HUES64 (cell line): ENCODE measurements at regions not wholly inside any gene's neighbourhood (a gene's known extent, or its start where the extent isn't known, plus 50 kb on each side); places are given as distances from the start of the nearest gene placed in this dataset.

Experiments
- H3K27ac ChIP-seq: 2 replicates; pipeline ENCODE4 v1.7.0; 2013; ENCODE audit warnings: low read depth, low read length, inconsistent platforms
- H3K27me3 ChIP-seq: 2 replicates; pipeline ENCODE4 v1.6.1; 2013; ENCODE audit warnings: mild to moderate bottlenecking, low read length; ENCODE audit not compliant: insufficient read depth
- H3K36me3 ChIP-seq: 2 replicates; pipeline ENCODE4 v1.6.1; 2013; ENCODE audit warnings: mild to moderate bottlenecking, low read length; ENCODE audit not compliant: insufficient read depth
- H3K4me1 ChIP-seq: 2 replicates; pipeline ENCODE4 v1.6.1; 2013; ENCODE audit warnings: mild to moderate bottlenecking, low read length, moderate library complexity; ENCODE audit not compliant: insufficient read depth
- H3K4me3 ChIP-seq: 2 replicates; pipeline ENCODE4 v1.5.1; 2013; ENCODE audit warnings: mild to moderate bottlenecking, low read length, moderate library complexity
- H3K9ac ChIP-seq: 2 replicates; pipeline ENCODE4 v1.6.1; 2013; ENCODE audit warnings: mild to moderate bottlenecking, low read depth, low read length
- H3K9me3 ChIP-seq: 2 replicates; pipeline ENCODE4 v1.6.1; 2013; ENCODE audit warnings: low read depth, low read length; ENCODE audit not compliant: insufficient read depth
- WGBS: fragments of 150-250, 120-280 bp; methylation state at CpG from one replicate; pipeline ENCODE4 v1.1.7; 2013; ENCODE audit warnings: missing lambda C conversion rate; 5-methylcytosine and 5-hydroxymethylcytosine counted together

GRCh38 chr2:215879331-215879730 lies 134.0 kb downstream of the MREG start:
- no peak overlapping the region for H3K27ac ChIP-seq
- no peaks in the 10 kb centered on the region for H3K27me3 ChIP-seq
- H3K9me3 ChIP-seq = no peaks in the 10 kb centered on the region
- H3K4me1 ChIP-seq = peaks cover 13% of the 10 kb centered on the region; the same call in 1 of the 2 replicates
- H3K4me3 ChIP-seq = no peak overlapping the region
- H3K9ac ChIP-seq = no peak overlapping the region
- H3K36me3 ChIP-seq = no peaks in the 10 kb centered on the region
- WGBS = 94% methylated on average over 1 of the region's 1 CpG

- Histone ChIP-seq H3K27me3 (no peaks in the 10 kb centered on the region), H3K4me3 (no peak overlapping the region), H3K27ac (no peak overlapping the region), H3K4me1 (peaks cover 13% of the 10 kb centered on the region; the same call in 1 of the 2 replicates), H3K36me3 (no peaks in the 10 kb centered on the region), H3K9ac (no peak overlapping the region), H3K9me3 (no peaks in the 10 kb centered on the region)
- 82% methylated on average over 4 of the region's 4 CpGs for WGBS
Observed at GRCh38 chr2:215878476-215879063, 134.8 kb downstream of the MREG start.

DNA sequence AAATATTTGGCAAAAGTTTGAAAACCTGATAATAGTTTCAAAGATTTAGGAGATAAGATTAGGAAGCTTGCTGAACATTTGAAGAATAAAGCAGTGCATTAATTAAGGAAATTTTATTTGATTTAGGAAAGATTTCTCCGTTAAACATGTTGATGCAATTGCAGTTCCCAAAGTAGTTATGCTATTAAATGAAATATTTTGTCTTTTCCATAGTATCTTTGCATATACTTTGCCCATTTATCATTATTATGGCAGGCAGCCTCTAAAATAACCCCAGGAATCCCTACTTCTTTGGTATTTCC lies 136.5 kb downstream of the MREG start:
- WGBS = 79% methylated on average over 1 of the region's 1 CpG
- Histone ChIP-seq H3K4me3 (no peak overlapping the region), H3K36me3 (no peaks in the 10 kb centered on the region), H3K9ac (no peak overlapping the region), H3K4me1 (peaks cover 13% of the 10 kb centered on the region; the same call in 1 of the 2 replicates), H3K9me3 (no peaks in the 10 kb centered on the region), H3K27me3 (no peaks in the 10 kb centered on the region), H3K27ac (no peak overlapping the region)

- Histone ChIP-seq H3K4me3 (no peak overlapping the region), H3K9ac (no peak overlapping the region), H3K4me1 (peaks cover 11% of the 10 kb centered on the region; the same call in 1 of the 2 replicates), H3K27ac (no peak overlapping the region), H3K27me3 (no peaks in the 10 kb centered on the region), H3K36me3 (no peaks in the 10 kb centered on the region), H3K9me3 (no peaks in the 10 kb centered on the region)
- 97% methylated on average over 3 of the region's 3 CpGs for WGBS
Observed at GRCh38 chr2:215876139-215876936, 137.0 kb downstream of the MREG start.

DNA sequence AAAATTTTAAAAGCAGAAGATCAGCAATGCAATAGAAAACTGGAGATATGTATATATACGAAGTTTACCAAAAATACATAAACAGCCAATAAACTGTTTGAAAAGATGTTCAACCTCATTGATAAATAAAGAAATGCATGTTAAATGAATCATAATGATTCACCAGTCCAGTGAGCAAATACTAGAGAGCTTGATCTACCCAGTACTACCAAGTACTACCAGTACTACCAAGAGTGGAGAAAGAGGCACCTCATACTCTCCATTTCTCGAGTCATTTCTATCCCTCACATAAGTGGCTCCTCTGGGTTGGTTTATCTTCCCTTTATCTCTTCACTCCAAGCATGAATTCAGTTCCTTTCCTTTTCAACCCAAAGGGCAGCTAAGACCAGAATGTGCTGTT lies 138.9 kb downstream of the MREG start:
- Histone ChIP-seq H3K36me3 (no peaks in the 10 kb centered on the region), H3K27me3 (no peaks in the 10 kb centered on the region), H3K9ac (no peak overlapping the region), H3K4me1 (no peaks in the 10 kb centered on the region), H3K9me3 (no peaks in the 10 kb centered on the region), H3K4me3 (no peak overlapping the region), H3K27ac (no peak overlapping the region)
- 93% methylated on average over 1 of the region's 2 CpGs for WGBS

GRCh38 chr2:215870986-215871385 lies 142.4 kb downstream of the MREG start:
- Histone ChIP-seq H3K36me3 (no peaks in the 10 kb centered on the region), H3K27ac (no peak overlapping the region), H3K4me3 (no peak overlapping the region), H3K27me3 (no peaks in the 10 kb centered on the region), H3K4me1 (no peaks in the 10 kb centered on the region), H3K9ac (no peak overlapping the region), H3K9me3 (no peaks in the 10 kb centered on the region)
- WGBS = 94% methylated on average over 2 of the region's 2 CpGs

GRCh38 chr2:215870088-215870490 lies 143.3 kb downstream of the MREG start:
- no peaks in the 10 kb centered on the region for H3K27me3 ChIP-seq
- no peak overlapping the region for H3K9ac ChIP-seq
- H3K27ac ChIP-seq = no peak overlapping the region
- no peaks in the 10 kb centered on the region for H3K9me3 ChIP-seq
- no peak overlapping the region for H3K4me3 ChIP-seq
- 89% methylated on average over 3 of the region's 3 CpGs for WGBS
- H3K36me3 ChIP-seq = no peaks in the 10 kb centered on the region
- no peaks in the 10 kb centered on the region for H3K4me1 ChIP-seq

DNA sequence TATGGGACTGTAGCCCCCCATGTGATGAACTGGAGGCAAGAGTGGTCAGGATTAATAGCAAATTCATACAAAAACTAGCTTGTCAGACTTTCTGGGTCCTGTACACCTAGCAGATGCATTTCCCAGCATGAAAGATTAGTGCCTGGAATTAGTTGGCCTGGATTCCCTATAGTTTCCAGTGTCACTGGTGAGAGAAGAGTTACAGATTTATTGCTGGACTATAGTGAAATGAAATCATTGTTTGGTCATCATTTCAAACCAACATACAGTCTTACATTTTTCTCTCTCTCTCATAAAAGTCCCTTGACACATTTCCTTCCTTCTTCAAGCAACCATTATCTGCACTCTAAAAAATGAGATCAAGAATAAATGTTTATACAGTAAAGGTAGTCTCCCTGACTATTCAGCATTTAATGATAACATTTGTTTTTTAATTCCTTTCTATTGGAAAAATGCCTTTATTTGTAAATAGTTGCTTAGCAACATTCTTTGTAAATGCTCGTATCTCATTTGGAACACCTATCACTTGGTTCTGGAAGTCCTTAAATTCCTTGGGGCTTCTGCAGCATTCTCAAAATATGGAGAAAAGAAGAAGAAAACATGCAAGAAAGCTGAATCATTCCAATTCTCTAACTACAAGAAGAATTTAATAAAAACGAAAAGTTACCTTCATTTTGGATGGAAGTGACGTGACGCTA lies 144.4 kb downstream of the MREG start:
- 96% methylated on average over 4 of the region's 4 CpGs for WGBS
- no peaks in the 10 kb centered on the region for H3K36me3 ChIP-seq
- H3K9ac ChIP-seq = no peak overlapping the region
- H3K4me1 ChIP-seq = no peaks in the 10 kb centered on the region
- H3K27me3 ChIP-seq = no peaks in the 10 kb centered on the region
- no peaks in the 10 kb centered on the region for H3K9me3 ChIP-seq
- no peak overlapping the region for H3K4me3 ChIP-seq
- no peak overlapping the region for H3K27ac ChIP-seq

- Histone ChIP-seq H3K9ac (no peak overlapping the region), H3K4me3 (no peak overlapping the region), H3K27ac (no peak overlapping the region), H3K36me3 (no peaks in the 10 kb centered on the region), H3K4me1 (no peaks in the 10 kb centered on the region), H3K27me3 (no peaks in the 10 kb centered on the region), H3K9me3 (no peaks in the 10 kb centered on the region)
- 78% methylated on average over 2 of the region's 2 CpGs for WGBS
Observed at GRCh38 chr2:215866606-215867005, 146.7 kb downstream of the MREG start.

GRCh38 chr2:215863687-215864086 lies 149.7 kb downstream of the MREG start:
- Histone ChIP-seq H3K4me1 (no peaks in the 10 kb centered on the region), H3K4me3 (no peak overlapping the region), H3K36me3 (no peaks in the 10 kb centered on the region), H3K27ac (no peak overlapping the region), H3K27me3 (no peaks in the 10 kb centered on the region), H3K9me3 (no peaks in the 10 kb centered on the region), H3K9ac (no peak overlapping the region)
- 90% methylated on average over 2 of the region's 2 CpGs for WGBS

DNA sequence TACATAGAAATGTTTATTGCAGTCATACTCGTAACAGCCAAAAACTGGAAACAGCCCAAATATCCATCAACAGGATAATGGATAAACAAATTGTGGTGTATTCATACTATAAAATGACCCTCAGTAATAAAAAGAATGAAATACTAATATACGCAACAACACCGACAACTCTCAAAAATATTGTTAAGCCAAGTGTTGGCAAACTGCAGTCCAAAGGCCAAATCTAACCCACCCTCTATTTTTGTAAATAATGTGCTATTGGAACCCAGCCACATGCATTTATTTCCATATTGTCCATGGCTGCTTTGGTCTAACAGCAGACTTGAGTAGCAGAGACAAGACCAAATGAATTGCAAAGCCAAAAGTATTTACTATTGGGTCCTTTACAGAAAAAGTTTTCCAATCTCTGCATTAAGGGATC lies 151.0 kb downstream of the MREG start:
- no peak overlapping the region for H3K9ac ChIP-seq
- no peaks in the 10 kb centered on the region for H3K36me3 ChIP-seq
- H3K27me3 ChIP-seq = no peaks in the 10 kb centered on the region
- H3K9me3 ChIP-seq = no peaks in the 10 kb centered on the region
- no peak overlapping the region for H3K4me3 ChIP-seq
- H3K27ac ChIP-seq = no peak overlapping the region
- H3K4me1 ChIP-seq = no peaks in the 10 kb centered on the region
- WGBS = 100% methylated on average over 2 of the region's 3 CpGs
